GM12874 (cell line): ENCODE measurements at regions not wholly inside any gene's neighbourhood (a gene's known extent, or its start where the extent isn't known, plus 50 kb on each side); places are given as distances from the start of the nearest gene placed in this dataset.

Source experiments
- TF ChIP-seq, protein P1 (sequence below): IDR thresholded peaks from 2 replicates; pipeline ENCODE4 v1.5.1; 2011; ENCODE audit warnings: low read depth, mild to moderate bottlenecking, control low read depth, low read length, moderate library complexity; ENCODE audit not compliant: insufficient read depth

DNA sequence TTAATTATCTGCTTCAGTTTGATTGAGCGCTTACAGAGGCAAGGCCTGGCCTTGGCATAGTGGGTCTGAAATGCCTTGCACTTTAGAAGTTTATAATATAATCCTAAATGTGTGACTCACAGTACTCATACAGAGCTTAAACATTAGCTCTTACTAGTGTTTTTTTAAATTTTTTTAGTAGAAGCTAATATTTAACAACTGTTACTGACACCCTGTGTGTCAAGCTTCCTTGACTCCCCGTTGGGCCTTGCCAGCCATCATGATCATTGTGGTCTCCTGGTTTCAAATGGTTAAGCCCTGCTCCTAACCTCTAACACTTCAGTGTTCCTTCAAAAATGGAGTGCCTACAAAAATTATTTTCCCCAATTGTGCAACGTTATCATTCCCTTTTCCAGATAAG is 126.9 kb downstream of the GALC start:
- TF ChIP-seq, protein P1, sequence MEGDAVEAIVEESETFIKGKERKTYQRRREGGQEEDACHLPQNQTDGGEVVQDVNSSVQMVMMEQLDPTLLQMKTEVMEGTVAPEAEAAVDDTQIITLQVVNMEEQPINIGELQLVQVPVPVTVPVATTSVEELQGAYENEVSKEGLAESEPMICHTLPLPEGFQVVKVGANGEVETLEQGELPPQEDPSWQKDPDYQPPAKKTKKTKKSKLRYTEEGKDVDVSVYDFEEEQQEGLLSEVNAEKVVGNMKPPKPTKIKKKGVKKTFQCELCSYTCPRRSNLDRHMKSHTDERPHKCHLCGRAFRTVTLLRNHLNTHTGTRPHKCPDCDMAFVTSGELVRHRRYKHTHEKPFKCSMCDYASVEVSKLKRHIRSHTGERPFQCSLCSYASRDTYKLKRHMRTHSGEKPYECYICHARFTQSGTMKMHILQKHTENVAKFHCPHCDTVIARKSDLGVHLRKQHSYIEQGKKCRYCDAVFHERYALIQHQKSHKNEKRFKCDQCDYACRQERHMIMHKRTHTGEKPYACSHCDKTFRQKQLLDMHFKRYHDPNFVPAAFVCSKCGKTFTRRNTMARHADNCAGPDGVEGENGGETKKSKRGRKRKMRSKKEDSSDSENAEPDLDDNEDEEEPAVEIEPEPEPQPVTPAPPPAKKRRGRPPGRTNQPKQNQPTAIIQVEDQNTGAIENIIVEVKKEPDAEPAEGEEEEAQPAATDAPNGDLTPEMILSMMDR: no peak

DNA sequence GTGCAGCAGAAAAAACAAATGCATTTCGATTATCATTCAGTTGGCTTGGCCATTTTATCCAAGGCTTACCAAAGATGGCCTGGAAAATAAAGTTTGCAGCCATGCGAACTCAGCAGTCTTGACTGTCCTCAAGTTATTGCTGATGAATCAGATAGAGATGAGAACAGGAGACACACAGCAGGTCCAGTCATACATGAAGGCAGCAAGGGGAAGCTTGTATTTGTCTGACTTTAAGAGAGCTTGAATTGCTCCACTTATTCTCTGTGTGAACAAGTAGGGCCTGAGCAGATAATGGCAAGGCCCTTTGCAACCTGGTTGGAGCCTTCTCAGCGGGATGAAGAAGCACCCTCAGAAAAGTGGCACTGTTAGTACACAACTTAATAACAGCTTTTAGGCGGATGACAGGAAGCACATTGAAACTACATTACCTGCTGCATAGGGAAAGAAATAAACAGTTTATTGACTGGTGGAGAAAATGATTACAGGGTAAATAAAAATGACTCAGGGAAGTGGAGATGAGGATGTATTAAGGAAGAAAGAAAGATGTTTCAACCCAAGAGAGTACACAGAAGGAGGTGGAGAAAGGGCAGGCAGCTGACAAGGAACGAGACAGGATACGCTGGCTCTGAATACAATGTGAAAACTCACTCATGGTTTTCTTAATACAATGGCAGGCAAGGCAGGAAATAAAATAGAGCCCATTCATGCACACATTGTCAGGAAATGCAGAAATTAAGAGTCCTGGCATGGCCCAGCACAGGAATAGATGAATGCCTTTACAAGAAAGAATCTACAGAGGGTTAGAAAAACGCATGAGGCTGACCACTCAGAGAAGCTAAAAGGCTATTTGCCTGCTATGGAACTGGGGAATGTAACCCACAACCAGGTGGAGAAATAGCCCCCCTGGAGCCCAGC is 128.4 kb downstream of the GALC start:
- TF ChIP-seq, protein P1: no peak

DNA sequence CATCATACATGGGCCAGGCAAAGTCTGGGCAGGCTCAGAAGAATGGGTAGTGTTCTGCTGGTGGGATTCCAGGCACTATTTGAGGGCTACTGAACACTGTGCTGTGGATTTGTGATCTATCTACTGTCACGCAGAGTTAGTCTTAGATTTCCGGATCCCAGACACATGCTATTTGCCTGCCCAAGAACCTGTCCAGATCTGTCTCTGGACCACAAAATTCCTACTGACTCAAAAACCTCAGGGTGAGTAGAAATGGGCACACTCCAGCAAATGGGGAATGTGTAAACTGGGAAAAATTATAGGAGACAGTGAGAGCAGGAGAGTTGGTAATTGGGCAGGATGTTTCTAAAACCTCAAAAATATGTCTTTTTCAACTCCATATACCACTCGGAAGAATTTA is 129.9 kb downstream of the GALC start:
- TF ChIP-seq, protein P1: no peak

DNA sequence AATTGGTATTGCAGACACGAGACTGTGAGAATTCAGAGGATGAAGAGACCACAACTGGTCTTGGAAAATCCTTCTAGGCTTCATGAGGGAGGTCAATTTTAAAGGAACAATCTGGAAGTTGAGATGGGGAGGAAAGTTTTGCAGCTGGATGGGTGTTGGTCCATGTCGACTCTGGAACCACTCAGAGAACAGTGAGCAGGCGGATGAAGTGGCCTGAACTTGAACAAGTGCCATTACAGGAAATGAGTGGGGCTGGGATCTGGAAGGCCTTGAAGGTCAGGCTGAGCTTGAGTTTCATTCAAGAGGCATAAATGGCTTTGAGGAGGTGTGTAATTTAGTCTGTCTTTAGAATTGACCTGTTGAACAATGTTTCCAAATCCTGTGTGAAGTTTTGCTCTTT is 140.9 kb downstream of the GALC start:
- TF ChIP-seq, protein P1: no peak

DNA sequence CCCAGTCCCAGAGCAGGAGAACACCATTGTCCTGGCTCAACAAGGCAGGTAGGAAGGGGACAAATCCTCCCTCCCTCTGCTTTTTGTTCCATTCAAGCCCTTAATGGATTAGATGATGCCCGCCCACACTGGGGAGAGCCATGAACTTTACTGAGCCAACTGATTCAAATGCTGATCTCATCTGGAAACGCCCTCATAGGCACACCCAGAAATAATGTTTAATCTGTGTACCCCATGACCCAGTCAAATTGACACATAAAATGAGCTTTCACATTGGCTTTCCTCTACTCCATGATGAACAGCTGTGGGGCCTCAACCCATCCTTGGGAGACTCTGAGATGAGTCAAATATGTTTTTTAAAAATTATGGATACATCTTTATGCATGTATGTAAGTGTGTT is 141.8 kb downstream of the GALC start:
- TF ChIP-seq, protein P1: no peak

DNA sequence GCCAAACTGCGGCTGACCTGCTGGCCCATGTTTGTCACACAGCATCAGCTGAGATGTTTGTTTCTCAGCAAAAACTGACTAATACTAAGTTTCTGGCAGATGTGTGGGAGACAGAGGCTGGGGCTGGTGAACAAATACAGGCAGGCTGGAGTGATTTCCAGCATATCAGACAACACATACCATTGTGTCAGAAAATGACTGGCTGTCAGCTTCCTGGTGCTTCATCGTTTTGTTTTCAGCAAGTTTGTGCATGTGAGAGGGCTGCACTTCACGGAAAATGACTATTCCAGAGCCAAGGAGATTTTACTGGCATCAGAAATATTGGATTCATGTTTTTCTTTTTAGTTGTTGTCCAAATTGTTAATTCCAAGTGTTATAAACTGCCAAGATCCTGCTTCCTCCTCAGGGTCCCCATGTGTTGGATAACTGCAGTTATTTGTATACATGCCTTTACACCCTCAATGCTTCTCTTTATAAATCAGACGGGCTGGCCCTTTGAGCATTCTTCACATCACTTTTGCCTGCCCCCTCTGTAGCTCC is 145.7 kb downstream of the GALC start:
- TF ChIP-seq, protein P1: no peak

DNA sequence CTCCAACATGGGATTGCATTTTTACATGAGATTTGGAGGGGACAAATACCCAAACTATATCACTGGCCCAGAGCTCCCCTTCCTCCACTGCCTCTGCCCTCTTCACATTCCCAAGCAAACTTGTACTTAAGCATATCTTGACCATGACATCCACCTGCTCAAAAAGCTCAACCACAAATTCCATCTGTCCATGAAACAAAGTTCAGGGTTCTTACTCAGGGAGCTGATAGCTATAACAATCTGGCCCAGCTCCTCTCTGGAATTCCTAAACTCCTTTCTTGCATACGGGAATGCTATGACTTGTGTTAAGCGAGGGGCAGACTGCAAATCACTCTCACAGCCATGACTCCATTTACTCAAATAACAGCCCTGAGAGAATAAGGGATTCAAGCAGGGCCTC is 152.1 kb downstream of the GALC start:
- TF ChIP-seq, protein P1: no peak
